Activated CD4-positive, alpha-beta T cell treated with anti-CD3 and anti-CD28 coated beads for 1 hour (primary cell): ENCODE measurements at regions not wholly inside any gene's neighbourhood (a gene's known extent, or its start where the extent isn't known, plus 50 kb on each side); places are given as distances from the start of the nearest gene placed in this dataset.
"Not testable (repeated sequence)": the region's sequence is repeated elsewhere in the genome, so short reads cannot be mapped to it uniquely, and the experiment has no call there.

Experiments
- DNase-seq: peaks from one replicate; pipeline ENCODE4 v3.0.0-alpha.2; 2020

DNA sequence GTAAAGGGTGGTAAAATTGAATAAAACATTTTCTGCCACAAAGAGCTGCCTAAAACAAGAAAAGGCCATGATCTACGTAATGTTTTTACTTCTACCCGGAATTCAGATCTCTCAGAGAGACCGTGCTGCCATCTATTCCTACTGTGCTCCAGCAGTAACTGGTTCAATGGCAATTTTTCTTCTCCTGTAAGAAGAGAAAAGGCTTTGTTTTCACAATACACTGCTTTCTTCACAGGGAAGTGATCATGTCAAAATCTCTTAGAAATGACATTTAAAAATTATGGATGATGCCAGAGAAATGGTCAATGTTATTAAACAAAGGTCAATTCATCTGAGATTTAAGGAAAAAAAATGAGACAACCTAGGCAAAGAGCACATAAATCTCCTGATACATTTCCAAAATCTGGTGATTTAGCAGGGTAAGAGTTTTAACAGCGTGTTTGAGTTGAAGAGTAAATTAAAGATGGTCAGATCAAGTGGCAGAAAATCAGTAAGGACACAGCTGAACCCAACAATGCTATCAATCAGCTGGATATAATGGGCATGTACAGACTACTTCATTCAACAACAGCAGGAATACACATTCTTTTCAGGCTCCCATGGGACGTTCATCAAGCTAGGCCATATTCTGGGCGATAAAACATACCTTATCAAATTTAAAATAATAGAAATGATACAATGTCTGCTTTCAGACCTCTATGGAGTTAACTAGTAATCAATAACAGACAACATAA lies 523.1 kb downstream of the CHSY3 start:
- DNase-seq = no peak

DNA sequence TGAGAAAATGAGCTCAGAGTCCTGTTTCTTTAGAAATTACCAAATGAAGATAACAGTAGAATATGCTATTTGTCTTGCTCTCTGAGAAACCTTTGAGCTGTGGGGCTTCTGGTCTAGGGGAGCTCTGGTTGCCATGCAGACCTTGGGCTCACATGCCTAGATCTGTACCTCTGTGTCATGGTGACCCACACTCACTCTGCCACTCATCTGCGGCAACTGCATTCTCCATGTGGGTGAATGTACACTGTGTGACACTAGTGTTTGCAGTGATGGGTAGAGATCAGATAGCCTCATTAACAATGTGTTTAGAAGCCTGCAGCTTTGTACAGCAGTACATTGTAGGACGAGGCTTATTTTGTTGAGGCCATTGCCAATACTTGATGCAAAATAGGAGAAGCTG lies 521.2 kb downstream of the CHSY3 start:
- DNase-seq = no peak

DNA sequence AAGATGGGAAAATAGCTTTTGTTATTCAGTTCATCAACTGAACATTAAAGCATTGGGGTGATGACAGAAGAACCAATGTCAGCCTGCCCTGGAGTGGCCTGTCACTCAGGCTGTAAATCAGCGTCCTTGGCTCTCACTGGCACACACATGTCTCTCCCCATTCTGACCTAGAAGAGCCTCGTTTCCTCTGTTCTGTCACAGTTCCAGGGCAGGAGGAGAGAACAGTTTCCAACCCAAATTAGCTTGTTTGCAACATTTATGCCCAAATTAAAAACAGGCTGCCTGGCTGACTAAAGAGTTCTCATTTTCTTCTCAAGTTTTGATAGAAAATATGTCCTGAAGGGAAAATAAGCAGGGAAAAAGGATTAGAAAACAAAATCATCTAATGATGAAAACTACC lies 520.1 kb downstream of the CHSY3 start:
- DNase-seq = no peak

DNA sequence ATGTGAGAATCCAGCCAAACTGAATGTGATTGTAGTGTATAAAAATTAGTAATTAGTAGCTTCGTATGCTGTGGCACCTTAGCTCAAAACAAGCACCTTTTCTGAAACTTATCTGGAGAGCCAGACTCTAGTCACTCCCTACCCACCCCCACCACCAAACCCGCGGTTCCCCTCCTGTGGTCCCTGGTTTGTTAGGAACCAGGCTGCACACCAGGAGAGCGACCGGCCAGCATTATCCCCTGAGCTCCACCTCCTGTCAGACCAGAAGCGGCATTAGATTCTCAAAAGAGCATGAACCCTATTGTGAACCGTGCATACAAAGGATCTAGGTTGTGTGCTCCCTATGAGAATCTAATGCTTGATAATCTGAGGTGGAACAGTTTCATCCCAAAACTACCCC lies 498.6 kb downstream of the CHSY3 start:
- no peak for DNase-seq

DNA sequence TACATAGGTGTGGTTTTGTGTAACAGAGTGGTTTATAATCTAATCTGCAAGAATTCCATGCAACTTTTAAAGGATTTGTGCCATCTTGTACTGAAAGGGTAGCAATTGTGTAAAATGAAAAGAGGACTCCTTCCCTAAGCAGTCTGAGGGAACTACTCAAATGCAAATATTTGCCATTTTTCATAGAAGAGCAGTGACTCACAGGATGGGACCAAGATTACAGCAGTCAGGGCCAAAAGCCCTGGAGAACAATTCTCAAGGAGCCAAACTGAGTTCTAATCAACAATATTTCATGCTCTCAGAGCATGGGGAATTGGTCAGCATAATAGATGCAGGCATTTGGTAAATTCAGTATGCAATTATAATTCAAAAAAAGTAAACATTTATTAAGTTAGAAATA lies 495.8 kb downstream of the CHSY3 start:
- DNase-seq = no peak

DNA sequence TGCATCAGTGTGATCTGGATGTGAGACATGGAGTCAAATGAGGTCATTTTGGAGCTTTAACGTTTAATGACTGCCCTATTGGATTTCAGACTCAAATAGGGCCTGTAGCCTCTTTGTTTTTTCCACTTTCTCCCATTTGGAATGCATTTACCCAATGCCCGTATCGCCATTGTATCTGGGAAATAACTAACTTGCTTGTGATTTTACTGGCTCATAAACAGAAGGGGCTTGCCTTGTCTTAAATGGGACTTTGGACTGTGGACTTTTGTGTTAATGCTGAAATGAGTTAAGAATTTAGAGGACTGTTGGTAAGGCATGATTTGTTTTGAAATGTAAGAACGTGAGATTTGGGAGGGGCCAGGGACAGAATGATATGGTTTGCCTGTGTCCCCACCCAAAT lies 494.6 kb downstream of the CHSY3 start:
- DNase-seq = no peak

DNA sequence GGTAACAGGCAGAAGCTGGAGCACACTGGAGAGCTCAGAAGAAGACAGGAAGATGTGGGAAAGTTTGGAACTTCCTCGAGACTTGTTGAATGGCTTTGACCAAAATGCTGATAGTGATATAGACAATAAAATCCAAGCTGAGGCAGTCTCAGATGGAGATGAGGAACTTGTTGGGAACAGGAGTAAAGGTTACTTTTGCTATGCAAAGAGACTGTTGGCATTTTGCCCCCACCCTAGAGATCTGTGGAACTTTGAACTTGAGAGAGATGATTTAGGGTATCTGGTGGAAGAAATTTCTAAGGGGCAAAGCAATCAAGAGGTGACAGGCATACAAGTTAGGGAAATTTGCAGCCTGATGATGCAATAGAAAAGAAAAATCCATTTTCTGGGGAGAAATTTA lies 493.5 kb downstream of the CHSY3 start:
- not testable (repeated sequence) for DNase-seq

DNA sequence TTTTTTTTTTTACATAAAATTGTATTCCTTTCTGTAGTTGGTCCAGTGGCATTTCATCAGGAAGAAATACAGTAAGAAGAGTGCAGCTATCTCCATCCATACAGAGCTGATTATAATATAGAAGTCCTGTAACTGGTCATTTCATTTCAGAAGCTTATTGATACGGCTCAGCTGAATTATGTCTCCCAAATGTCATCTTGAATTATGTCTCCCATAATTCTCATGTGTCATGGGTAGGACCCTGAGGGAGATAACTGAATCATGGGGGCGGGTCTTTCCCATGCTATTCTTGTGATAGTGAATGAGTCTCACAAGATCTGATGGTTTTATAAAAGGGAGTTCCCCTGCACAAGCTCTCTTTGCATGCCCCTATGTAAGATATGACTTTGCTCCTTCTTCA lies 492.9 kb downstream of the CHSY3 start:
- DNase-seq = no peak

DNA sequence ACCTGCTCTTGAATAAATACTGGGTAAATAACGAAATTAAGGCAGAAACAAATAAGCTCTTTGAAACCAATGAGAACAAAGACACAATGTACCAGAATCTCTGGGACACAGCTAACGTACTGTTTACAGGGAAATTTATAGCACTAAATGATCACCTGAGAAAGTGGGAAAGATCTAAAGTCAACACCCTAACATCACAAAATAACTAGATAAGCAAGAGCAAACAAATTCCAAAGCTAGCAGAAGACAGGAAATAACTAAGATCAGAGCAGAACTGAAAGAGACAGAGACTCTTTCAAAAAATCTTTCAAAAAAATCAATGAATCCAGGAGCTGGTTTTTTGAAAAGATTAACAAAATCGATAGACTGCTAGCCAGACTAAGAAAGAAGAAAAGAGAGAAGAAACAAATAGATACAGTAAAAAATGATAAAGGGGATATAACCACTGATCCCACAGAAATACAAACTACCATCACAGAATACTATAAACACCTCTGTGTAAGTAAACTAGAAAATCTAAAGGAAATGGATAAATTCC lies 487.5 kb downstream of the CHSY3 start:
- not testable (repeated sequence) for DNase-seq

DNA sequence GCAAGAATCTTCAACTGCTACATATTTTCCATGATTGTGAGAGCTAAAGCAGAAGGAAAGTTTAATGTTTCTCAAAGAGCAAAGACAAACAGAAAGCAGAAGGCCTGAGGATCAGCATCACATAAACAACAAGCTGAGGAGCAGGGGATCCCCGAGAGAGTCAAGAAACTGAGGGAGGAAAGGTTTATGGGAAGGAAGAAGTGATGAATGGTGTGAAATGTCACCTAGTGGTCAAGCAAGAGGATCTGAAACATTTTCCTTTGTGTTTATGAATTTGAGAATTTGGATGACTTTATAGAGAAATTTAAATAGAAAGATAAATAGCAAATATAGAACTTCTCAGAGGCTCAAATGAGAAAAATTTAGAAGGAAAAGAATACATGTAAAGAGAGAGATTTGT lies 481.9 kb downstream of the CHSY3 start:
- no peak for DNase-seq

DNA sequence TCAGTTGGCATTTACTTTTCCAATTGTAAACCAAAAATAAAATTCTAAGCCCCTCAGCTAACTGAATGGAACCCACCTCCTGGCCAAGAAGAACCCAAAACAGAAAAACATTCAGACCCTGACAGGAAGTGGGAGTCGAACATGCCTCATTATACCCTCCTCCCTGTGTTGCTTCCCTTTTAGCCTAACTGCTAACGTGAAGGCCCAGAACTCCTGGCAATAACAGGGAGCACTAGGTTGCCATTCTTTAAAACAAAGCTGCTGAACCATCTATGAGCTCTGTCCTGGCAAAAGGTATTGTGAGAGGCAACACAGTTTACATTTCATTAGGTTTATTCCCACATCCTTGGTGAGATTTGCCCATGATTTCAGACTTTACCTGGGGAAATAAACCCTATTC lies 481.4 kb downstream of the CHSY3 start:
- no peak for DNase-seq

DNA sequence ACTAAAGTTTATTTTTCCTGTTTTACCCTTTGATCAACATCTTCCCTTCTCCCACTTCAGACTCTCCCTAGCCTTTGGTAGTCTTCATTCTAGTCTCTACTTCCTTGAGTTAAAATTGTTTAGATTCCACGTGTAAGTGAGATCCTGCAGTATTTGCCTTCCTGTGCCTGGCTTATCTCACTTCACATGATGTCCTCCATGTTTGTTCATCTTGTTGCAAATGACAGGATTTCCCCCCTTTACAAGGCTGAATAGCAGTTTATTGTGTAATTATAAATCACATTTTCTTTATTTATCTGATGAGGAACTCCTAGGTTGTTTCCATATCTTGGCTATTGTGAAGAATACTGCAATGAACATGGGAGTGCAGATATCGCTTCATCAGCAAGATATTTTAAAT lies 461.7 kb downstream of the CHSY3 start:
- DNase-seq = no peak

DNA sequence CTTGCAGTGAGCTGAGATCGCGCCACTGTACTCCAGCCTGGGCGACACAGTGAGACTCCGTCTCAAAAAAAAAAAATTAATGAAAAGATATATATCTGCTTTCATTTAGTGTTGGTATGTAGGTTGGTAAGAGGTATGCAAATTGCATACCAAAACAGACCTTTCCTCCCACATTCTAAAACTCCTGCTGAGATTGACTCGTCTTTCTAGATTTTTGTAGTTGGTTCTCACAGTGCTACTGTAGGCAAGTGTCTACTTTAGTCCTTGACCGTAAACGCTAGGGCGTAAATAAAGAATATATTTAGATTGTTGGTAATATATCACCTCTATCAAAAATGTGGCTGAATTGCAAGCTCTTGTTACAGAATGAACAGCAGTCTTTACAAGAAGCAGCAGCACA lies 445.9 kb downstream of the CHSY3 start:
- DNase-seq = no peak

DNA sequence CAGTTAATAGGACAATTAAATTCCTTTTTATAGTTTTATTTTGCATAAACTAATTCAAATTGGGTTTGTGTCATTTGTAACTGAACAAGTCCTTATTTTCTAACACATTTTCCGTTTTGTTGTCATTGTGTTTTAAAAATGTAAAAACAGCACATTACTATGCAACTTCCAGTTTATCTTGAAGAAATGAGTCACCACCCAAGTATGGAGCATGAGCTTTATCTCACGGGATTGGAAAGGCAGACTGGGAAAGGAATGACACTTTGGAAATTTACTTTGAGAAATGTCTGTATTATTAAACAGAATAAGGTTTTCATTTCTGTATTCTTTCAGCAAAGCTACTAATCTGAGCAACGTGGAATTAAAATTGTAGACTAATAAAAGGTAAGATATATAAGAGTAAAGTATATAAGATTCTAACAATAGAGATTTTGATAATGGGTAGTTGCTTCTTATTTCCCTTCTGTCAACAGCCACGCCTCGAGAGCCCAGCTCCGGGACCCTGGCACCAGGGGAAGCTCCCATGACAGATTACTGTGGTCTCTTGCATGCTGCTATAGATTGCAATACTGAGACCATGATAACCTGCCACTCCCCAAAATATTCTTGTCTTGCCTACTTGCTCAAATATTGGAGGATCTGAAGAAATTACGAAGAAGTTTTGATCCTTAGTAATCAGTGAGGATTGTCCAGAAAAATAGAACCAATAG lies 433.1 kb downstream of the CHSY3 start:
- DNase-seq = no peak

DNA sequence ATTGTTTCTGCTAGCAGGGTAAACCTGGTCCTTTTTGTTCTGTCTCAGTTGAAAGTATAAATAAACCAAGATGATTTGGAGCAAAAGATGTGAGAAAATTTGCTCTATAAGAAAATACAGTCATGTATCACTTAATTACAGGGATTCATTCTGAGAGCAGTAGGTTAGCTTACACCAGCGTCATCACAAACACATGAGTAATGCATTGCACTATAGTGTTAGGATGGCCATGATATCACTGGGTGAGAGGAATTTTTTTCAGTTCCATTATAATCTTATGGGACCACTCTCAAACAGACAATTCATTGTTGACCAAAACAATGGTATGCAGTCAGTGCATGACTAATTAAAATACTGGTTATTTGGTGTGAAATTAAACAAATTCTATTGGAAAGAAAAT lies 430.9 kb downstream of the CHSY3 start:
- DNase-seq = no peak

DNA sequence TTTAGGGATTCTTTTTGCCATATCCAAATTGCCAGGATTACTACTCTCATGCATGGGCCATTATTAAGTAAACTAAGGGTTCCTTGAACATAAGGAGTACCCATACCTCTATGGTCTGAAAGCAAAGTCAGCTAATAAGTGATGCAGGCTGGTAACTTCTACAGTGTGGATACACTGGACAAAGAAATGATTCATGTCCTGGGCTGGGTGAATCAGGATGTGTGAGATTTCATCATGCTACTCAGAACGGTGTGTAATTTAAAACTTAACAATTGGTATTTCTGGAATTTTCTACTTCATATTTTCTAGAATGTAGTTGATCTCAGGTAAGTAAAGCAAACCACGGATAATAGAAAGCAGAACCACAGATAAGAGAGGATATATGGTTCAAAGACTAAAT lies 428.8 kb downstream of the CHSY3 start:
- DNase-seq = no peak

DNA sequence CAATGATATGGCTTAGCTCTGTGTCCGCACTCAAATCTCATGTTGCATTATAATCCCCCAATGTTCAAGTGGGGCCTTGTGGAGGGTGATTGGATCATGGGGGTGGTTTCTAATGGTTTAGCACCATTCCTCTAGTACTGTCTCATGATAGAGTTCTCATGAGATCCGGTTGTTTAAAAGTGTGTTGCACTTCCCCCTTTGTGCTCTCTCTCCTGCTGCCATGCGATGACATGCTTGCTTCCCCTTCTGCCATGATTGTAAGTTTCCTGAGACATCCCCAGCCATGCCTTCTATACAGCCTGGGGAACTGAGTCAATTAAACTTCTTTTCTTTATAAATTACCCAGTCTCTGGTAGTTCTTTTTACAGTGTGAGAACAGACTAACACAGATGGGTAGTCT lies 427.1 kb downstream of the CHSY3 start:
- DNase-seq = no peak

DNA sequence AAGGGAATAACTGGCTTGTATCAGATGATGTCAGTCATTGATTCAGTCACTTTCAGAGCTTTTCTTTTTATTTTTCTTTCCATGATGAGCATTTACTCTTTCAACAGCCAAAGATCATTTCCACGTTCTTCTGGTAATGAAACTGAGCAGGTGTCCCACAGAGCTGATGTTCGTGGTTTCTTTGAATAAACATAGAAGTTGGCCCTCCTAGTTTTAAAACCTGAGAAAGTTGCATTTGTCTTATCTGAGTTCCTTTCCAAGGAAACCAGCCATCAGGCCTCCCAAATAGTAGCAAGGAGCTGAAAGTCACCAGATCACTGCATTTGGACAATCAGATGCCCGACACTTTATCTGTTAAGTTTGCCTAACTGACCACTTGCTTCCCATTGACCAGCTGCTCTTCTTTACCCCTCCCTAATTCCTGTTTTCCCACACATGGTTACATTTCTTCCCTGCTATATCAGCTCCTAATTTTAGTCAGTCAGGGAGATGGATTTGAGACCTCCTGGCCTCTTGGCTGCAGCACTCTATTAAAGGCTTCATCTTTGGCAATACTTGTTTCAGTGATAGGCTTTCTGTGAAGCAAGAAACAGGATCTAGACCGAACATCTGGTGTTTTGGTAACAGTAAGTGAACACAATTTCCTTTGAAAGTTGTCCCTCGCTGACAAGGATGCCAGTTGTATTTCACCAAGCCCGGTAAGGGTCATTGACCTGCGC lies 420.8 kb downstream of the CHSY3 start:
- DNase-seq = no peak

DNA sequence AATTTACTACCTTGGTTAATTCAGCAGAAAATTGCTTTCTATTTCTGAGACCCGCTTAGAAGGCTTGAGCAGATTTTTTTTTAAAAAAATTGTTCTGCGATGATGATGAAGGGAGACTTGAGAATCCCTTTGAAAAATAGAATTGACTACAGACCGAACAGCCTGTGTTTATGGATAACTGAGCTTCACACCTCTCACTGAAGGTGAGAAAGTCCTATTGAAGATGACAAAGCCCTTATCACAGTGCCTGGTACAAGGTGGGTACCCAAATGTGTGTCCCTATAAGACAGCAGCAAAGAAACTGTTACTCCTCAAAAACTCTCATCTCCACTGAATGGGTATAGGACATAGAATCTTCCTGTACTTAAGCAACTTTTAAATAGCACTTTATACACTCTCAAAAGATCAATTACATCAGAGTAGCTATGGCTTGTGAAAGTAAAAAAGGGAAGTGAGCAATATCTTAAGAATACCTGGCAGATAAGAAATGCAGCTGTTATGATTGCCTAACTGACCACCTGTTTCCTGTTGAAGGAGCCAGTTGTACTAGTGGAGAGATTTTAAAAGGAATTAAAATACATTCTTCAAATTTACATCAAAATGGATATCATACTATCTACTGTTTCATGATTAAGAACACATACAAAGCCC lies 419.7 kb downstream of the CHSY3 start:
- DNase-seq = no peak

DNA sequence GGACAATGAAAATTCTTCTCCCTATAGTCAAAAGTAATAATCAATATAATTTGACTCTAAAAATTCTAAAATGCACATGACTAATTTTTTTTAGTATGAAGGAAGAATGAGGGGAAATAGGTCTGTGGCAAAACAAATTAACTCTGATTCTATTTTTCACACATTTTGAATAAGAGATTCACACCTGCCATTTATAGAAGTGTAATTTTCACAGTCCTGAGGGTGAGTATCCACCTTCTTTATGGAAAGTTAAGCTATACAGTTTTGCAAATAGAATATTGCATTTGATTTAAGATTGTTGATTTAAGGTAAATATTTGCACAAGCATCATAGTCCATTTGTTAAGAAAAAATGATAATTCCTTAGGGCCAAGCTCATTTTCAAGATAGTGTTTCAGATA lies 417.7 kb downstream of the CHSY3 start:
- no peak for DNase-seq

DNA sequence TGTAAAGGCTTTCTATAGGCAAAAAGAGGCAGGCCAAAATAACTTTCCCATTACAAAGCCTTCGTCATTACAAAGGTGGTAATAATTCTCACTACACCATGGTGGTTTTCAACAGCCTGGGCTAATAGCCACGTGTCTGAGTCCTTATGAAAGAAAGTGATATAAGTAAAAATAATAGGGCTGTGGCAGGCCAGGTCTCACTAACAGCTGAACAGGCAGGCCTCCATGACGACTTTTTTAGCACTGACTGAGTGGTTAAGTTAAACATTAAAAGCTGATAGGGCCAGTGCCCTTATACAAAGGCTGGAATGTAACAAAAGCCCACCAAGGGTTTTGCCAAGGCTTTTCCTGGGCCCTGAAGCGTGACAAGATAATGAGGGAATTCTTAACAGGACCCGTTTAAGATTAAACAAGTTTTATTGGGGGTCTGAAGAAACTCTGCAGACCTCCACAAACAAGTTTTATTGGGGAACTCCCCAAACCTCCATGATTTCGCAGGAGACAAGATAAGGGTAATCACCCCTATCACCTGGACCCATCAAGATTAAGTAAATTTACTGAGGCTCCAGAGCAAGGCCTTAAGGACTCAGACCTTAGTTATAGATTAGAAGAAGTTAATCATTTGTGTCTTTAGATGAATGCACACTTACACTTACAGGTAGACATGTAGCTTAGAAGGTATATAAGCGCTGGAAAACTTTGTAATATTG lies 412.9 kb downstream of the CHSY3 start:
- DNase-seq = no peak

DNA sequence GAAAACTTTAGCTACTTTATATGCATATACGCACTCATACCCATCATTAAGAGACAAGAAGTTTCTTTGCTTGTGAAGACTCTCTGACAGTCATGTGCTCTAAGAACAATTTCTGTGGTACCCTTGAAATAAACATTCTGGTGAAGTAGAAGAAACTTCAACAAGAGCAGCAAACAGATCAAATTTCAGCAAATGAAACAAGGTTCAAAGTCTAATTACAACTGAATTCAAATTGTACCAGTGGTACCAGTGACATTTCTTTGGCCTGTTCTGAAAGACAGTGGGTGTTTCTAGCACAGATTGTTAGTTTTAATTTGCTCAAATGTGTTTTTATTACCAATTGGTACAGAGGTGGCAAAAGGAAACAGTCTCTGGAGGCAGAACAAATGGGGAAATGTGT lies 391.0 kb downstream of the CHSY3 start:
- no peak for DNase-seq

DNA sequence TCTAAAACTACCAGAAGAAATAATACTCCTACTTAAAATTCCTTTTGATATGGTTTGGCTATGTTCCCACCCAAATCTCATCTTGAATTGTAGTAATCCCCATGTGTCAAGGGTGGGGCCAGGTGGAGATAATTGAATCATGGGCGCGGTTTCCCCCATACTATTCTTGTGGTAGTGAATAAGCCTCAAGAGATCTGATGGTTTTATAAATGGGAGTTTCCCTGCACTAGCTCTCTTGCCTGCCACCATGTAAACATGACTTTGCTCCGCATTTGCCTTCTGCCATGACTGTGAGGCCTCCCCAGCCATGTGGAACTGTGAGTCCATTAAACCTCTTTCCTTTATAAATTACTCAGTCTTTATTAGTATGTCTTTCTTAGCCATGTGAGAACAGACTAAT lies 390.5 kb downstream of the CHSY3 start:
- DNase-seq = not testable (repeated sequence)
